ENCODE measurements at regions not wholly inside any gene's neighbourhood (a gene's known extent, or its start where the extent isn't known, plus 50 kb on each side); places are given as distances from the start of the nearest gene placed in this dataset.

DNA sequence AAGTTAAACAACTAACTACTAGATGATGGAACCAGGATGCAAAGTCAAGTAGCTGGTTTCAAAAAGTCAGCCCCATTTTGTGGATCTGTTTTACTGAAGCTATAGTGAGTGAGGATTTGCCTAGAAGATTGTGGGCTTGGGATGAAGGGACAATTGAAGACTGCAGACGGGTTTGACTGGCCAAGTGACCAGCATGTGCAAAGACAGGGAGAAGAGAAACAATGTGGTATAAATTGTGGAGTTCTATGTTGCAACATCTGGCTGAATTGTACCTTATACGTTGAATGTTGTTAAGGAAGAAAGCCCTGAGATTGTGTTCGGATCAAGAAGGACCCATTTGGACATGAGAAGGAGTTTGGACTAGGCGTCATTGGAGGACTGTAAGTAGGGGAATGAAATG lies 101.8 kb downstream of the MAT2B start:
- TF ChIP-seq, protein P1, sequence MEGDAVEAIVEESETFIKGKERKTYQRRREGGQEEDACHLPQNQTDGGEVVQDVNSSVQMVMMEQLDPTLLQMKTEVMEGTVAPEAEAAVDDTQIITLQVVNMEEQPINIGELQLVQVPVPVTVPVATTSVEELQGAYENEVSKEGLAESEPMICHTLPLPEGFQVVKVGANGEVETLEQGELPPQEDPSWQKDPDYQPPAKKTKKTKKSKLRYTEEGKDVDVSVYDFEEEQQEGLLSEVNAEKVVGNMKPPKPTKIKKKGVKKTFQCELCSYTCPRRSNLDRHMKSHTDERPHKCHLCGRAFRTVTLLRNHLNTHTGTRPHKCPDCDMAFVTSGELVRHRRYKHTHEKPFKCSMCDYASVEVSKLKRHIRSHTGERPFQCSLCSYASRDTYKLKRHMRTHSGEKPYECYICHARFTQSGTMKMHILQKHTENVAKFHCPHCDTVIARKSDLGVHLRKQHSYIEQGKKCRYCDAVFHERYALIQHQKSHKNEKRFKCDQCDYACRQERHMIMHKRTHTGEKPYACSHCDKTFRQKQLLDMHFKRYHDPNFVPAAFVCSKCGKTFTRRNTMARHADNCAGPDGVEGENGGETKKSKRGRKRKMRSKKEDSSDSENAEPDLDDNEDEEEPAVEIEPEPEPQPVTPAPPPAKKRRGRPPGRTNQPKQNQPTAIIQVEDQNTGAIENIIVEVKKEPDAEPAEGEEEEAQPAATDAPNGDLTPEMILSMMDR (IDR thresholded peaks at IDR 0.05) = no peak
- TF ChIP-seq POLR2A (IDR thresholded peaks at IDR 0.05) = no peak
- TF ChIP-seq EP300 (IDR thresholded peaks at IDR 0.05; ENCODE audit: low read depth) = no peak

Measured in transverse colon (tissue), 3 donors.